ENCODE measurements at regions not wholly inside any gene's neighbourhood (a gene's known extent, or its start where the extent isn't known, plus 50 kb on each side); places are given as distances from the start of the nearest gene placed in this dataset.
"Not testable (repeated sequence)": the region's sequence is repeated elsewhere in the genome, so short reads cannot be mapped to it uniquely, and the experiment has no call there.

DNA sequence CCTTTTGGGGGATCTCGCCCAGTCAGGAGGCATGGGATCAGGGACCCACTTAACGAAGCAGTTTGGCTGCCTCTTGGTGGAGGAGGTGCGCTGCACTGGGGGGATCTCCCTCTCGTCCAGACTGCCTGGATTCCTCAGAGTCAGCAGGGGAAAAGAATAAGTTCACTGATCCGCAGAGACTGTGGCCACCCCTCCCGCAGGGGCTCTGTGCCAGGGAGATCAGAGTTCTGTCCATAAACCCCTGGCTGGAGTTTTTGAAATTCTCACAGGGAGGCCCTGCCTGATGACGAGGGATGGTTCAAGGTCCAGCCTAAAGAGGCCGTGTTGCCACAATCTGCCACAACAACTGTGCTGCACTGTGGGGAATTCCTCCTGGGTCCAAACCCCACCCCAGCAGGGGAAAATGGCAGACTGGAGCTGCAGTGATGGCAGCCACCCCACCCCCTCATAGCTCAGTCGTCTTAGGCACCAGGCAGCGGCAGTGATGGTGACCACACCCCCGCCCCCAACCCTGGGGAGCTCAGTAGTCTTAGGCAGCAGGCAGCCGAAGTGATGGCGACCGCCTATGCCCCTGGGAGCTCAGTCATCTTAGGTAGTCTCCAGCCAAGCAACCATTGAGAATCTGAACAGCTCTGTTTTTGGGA lies 273.8 kb upstream of the USP25 start:
- TF ChIP-seq, protein P1, sequence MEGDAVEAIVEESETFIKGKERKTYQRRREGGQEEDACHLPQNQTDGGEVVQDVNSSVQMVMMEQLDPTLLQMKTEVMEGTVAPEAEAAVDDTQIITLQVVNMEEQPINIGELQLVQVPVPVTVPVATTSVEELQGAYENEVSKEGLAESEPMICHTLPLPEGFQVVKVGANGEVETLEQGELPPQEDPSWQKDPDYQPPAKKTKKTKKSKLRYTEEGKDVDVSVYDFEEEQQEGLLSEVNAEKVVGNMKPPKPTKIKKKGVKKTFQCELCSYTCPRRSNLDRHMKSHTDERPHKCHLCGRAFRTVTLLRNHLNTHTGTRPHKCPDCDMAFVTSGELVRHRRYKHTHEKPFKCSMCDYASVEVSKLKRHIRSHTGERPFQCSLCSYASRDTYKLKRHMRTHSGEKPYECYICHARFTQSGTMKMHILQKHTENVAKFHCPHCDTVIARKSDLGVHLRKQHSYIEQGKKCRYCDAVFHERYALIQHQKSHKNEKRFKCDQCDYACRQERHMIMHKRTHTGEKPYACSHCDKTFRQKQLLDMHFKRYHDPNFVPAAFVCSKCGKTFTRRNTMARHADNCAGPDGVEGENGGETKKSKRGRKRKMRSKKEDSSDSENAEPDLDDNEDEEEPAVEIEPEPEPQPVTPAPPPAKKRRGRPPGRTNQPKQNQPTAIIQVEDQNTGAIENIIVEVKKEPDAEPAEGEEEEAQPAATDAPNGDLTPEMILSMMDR (conservative IDR thresholded peaks at IDR 0.05; ENCODE audit: low read depth, low read length), result no peak
- peak overlapping the region; percentile 14 for H3K4me3 ChIP-seq (ENCODE audit: low read length)
- no peak for DNase-seq (ENCODE audit: low read depth)

DNA sequence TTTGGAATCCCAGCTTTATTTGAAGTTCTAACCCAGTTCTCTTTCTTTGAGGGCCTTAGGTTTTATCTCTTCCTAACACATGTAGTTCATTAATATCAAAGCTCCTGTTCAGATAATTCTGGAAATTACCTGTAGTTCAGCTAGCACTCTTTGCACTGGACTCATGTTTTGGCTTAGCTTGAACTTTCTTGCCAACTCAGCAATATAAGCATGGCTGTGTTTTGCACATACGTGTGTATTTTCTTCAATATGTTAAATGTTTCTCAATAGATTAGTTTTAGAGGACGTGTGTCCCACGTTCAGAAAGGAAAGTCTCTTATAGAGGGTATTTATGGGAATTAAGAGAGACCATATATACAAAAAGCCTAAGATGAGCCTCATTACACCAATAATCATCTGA lies 271.8 kb upstream of the USP25 start:
- TF ChIP-seq, protein P1 (conservative IDR thresholded peaks at IDR 0.05; ENCODE audit: low read depth, low read length), result no peak
- DNase-seq (ENCODE audit: low read depth), result no peak

DNA sequence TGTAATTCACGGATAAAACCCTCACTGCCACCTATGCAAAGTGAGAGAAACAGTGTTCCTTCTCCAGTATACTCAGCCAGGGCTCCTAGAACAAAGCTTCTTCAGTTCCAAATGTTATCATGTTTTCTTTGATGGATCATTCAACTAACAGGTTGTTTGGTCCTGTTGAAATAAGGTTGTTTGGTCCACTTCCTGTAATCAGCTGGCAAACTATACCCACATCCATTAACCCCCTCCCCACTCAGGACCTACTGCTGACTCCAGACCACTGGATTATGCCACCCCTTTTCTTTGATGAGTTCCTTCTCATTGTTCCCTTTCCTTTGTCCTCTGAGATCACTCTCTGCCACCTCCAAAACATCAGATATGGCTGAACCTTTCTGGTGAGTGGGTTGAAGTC lies 267.7 kb upstream of the USP25 start:
- TF ChIP-seq, protein P1 (conservative IDR thresholded peaks at IDR 0.05; ENCODE audit: low read depth, low read length), result no peak
- H3K4me3 ChIP-seq (ENCODE audit: low read length), result no peak overlapping the region
- DNase-seq (ENCODE audit: low read depth), result no peak

More for the DNA sequence above, 271.8 kb upstream of the USP25 start:
- H3K4me3 ChIP-seq (ENCODE audit: low read length), result no peak overlapping the region

DNA sequence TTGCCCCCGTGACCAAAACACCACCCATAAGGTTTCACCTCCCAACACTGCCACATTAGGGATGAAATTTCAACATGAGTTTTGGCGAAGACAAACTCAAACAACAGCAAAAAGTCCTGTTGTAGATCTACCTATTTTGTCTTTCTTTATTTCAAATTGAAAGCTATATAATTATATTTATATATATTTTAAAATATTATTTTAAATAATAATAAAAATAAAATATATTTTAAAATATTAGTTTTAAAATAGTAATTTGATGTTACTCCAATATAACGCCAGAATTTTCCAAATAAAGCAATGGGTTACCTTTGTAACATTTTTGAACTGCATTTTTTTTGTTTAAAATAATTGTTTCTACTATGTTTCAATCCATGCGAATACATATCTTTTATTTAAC lies 263.5 kb upstream of the USP25 start:
- TF ChIP-seq, protein P1 (conservative IDR thresholded peaks at IDR 0.05; ENCODE audit: low read depth, low read length), result no peak
- H3K4me3 ChIP-seq (ENCODE audit: low read length), result no peak overlapping the region
- DNase-seq (ENCODE audit: low read depth), result no peak

DNA sequence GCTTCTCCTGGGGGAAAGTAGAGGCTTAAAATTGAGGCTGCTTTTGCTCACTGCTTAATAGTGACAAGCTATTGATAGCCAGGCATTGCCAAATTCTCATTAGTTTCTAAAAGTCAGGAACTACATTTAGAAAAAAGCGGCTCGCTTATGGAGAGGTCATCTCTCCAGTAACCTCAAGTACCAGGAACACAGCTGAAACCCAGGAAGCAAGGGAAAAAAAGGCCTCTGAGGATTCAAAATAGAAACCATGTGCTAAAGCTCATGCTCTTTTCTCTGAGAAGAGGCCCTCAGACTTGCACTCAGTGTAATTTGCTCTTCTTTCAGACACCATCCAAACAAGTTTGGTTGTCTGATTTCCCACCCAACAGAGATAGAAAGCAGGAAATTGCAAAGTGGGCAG lies 261.4 kb upstream of the USP25 start:
- H3K4me3 ChIP-seq (ENCODE audit: low read length), result no peak overlapping the region
- no peak for DNase-seq (ENCODE audit: low read depth)
- TF ChIP-seq, protein P1 (conservative IDR thresholded peaks at IDR 0.05; ENCODE audit: low read depth, low read length), result no peak

DNA sequence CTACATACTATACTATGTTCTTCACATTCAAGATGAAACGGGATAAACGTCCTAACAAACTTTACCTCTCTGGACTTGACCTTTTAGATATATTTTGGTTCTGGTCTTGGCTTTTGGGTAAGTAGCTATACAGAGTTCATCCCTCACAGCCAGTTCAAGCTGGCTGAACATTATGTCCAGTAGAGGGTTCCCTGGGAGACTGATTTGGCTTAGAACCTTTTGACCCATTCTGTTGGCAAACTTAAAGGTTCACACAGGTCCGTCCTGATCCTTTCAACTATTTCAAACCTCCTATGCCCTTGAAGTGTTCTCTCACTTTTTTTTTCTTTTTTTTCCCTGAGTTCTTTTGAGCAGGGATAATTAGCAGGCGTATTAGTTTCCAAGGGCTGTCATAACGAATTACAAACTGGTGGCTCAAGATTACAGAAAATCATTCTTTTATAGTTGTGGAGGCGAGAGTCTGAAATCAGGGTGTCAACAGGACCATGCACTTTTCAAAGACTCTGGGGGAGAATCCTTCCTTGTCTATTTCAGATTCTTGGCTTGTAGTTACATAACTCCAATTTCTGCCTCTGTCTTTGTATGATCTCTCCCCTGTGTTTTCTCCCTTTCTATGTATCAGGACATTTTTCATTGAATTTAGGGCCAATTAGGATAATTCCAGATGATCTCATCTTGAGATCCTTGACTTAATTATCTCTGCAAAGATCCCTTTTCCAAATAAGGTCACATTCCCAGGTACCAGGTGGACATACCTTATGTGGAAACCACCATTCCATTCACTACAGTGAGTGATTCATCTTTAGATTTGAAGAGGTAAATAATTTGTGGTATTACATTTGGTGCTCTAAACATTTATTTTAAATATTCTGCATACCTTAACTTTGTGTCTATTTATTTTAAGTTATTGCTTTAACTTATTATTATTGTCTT lies 257.4 kb upstream of the USP25 start:
- no peak overlapping the region for H3K4me3 ChIP-seq (ENCODE audit: low read length)
- DNase-seq (ENCODE audit: low read depth), result peak; percentile 48
- TF ChIP-seq, protein P1 (conservative IDR thresholded peaks at IDR 0.05; ENCODE audit: low read depth, low read length), result no peak

DNA sequence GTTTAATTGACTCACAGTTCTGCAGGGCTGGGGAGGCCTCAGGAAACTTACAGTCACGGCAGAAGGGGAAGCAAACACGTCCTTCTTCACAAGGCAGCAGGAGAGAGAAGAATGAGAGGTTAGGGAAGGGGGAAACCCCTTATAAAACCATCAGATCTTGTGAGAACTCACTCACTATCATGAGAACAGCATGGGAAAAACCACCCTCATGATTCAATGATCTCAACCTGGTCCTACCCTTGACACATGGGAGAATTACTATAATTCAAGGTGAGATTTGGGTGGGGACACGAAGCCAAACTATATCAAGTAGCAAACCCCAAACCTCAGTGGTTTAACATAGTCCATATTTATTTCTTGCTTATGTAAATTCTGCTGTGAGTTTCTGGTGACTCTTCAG lies 252.0 kb upstream of the USP25 start:
- H3K4me3 ChIP-seq (ENCODE audit: low read length); DNase-seq (ENCODE audit: low read depth): not testable (repeated sequence)

All from retinal pigment epithelial cell (primary cell).